HG02610 (cell line): ENCODE measurements at regions not wholly inside any gene's neighbourhood (a gene's known extent, or its start where the extent isn't known, plus 50 kb on each side); places are given as distances from the start of the nearest gene placed in this dataset.
"Not testable (repeated sequence)": the region's sequence is repeated elsewhere in the genome, so short reads cannot be mapped to it uniquely, and the experiment has no call there.

ENCODE experiments used
- ATAC-seq: cut with Tn5 transposase; IDR thresholded peaks from one replicate; pipeline ENCODE4 v1.9.1; 2021; ENCODE audit warnings: mild to moderate bottlenecking, moderate library complexity; ENCODE audit not compliant: unreplicated experiment

GRCh38 chr19:30959011-30959410 is 390.2 kb downstream of the TSHZ3 start:
- no peak for ATAC-seq

- ATAC-seq, result no peak
Observed at GRCh38 chr19:30955112-30956104, 393.8 kb downstream of the TSHZ3 start.

DNA sequence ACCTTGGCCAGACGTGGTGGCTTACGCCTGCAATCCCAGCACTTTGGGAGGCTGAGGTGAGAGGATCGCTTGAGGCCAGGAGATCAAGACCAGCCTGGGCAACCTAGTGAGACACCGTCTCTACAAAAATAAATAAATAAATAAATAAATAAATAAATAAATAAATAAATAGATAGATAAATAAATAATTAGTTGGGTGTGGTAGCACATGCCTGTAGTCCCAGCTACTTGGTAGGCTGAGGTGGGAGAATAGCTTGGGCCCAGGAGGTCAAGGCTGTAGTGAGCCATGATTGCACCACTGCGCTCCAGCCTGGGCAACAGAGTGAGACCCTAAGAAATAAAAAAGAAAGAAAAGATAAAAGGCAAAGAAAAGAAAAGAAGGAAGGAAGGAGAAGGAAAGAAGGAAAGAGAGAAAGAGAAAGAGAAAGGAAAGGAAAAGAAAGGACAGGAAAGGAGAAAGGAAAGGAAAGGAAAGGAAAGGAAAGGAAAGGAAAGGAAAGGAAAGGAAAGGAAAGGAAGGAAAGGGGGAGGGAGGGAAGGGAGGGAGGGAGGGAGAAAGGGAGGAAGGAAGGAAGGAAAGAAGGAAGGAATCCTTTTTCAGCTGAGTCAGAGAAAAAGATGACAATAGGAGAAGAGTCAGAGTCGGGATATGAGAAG is 404.8 kb downstream of the TSHZ3 start:
- ATAC-seq, result not testable (repeated sequence)

GRCh38 chr19:30943101-30943843 is 406.0 kb downstream of the TSHZ3 start:
- no peak for ATAC-seq

DNA sequence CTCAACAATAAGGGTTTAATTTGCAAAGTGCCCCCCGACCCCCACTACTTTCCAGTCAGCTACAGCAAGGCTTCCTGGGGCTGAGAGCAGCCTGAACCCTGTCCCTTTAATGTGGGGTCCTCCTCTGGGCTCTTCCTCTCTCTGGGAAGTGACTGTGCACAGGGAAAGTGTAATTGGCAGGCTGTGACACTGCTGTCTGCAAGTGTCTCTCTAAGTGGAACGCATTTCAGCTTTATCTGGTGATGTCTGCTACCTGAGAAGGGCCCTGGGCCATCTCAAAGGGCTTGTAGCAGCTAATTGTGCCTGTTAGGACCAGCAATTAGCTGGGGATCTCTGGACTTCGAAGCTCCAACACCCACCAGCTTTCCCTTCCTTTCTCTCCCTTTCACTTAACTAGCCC is 406.6 kb downstream of the TSHZ3 start:
- no peak for ATAC-seq

- ATAC-seq, result no peak
Observed at GRCh38 chr19:30941591-30941990, 407.6 kb downstream of the TSHZ3 start.

DNA sequence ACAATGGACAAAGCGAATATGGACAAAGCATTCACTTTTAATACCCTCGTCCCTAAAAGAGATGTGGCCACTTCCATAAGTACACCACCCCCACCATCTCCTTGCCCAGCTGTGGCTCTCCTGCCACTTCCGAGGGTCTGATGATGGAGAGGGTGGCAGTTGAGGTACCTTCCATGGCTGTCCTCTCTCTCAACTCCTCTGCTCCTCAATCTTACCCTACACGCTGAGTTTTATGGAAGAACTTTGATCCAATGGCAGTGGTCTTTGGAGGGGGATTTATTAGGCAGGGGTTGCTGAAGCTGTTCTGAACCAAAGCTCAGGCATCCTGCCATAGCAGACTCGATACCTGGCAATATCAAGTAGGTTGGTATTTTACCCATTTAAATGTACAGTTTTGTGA is 413.0 kb downstream of the TSHZ3 start:
- no peak for ATAC-seq

DNA sequence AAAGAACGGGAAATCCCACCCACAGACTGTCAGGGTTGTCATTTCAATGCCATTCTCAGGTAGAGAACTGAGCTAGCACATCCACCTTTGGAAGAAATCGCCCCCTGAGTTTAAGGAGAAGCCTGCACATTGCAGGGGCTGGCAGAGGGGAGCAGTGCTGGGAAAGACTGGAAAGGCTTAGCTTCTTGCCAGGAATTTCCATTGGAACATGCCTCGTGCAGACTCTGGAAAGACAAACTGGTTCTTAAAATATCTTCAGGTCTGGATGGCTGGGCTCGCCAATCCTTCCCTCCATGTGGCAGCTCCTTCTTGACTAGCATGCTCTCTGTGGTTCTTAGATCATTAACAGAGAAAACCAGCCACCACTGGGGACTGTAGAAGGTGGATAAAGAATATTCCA is 414.1 kb downstream of the TSHZ3 start:
- no peak for ATAC-seq

DNA sequence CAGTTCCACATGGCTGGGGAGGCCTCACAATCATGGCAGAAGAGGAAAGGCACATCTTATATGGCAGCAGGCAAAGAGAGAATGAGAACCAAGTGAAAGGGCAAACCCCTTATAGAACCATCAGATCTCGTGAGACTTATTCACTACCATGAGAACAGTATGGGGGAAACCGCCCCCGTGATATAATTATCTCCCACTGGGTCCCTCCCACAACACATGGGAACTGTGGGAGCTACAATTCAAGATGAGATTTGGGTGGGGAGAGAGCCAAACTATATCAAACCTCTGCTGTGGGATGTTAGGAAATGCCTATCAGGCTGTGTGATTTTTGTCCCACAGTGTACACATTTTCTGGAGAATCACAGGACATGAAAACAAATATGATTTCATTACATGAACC is 415.8 kb downstream of the TSHZ3 start:
- ATAC-seq, result not testable (repeated sequence)

DNA sequence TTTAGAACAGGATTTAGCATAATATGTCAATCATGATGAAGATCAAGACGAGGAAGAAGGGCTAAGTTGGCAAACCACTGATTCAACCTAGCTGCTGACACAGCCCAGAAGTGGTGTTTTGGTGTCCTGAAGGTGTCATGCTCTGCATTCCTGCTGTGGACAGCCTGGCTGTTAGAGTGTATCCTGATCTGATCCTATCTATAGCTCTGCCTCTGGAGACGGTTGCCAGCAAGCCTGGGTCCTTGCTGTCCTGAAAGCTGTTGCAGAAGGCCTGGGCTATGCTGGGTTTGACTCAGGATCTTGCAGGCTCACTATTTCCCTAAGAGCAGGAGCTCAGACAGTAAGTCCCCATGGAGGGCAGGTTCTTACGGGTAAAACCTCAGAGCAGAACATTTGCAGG is 416.4 kb downstream of the TSHZ3 start:
- no peak for ATAC-seq

- no peak for ATAC-seq
Observed at GRCh38 chr19:30930941-30931706, 418.1 kb downstream of the TSHZ3 start.

- ATAC-seq, result no peak
Observed at GRCh38 chr19:30927705-30928104, 421.5 kb downstream of the TSHZ3 start.

GRCh38 chr19:30924670-30925069 is 424.6 kb downstream of the TSHZ3 start:
- no peak for ATAC-seq

GRCh38 chr19:30924069-30924636 is 425.1 kb downstream of the TSHZ3 start:
- no peak for ATAC-seq

GRCh38 chr19:30923621-30924020 is 425.6 kb downstream of the TSHZ3 start:
- ATAC-seq, result no peak

- no peak for ATAC-seq
Observed at GRCh38 chr19:30923096-30923495, 426.1 kb downstream of the TSHZ3 start.

- ATAC-seq, result no peak
Observed at GRCh38 chr19:30920222-30920621, 429.0 kb downstream of the TSHZ3 start.

- no peak for ATAC-seq
Observed at GRCh38 chr19:30919737-30920136, 429.5 kb downstream of the TSHZ3 start.

GRCh38 chr19:30916238-30916637 is 433.0 kb downstream of the TSHZ3 start:
- ATAC-seq, result no peak

DNA sequence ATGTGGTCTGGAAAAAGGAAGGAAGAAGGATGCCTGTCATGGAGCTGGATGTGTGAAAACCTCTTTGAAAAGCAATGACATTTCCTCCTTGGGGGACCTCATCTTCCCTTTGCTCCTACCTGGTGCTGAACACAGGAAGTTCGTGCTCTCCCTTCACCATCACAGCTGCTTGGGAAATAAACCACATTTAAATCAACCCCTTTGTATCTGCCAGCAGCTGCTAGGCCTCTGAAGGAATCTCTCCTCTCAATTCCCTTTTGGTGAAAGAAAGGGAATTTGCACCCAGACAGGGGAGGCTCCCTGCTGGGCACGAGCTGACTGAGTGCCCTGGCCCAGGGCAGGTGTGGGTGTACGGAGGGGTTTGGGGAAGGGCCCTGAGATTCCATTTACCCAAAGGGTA is 437.7 kb downstream of the TSHZ3 start:
- no peak for ATAC-seq
